HG02763 (cell line): ENCODE measurements at regions not wholly inside any gene's neighbourhood (a gene's known extent, or its start where the extent isn't known, plus 50 kb on each side); places are given as distances from the start of the nearest gene placed in this dataset.
"Not testable (repeated sequence)": the region's sequence is repeated elsewhere in the genome, so short reads cannot be mapped to it uniquely, and the experiment has no call there.

Experiments used
- ATAC-seq: cut with Tn5 transposase; IDR thresholded peaks from one replicate; pipeline ENCODE4 v1.9.1; 2021; ENCODE audit warnings: mild to moderate bottlenecking, moderate library complexity; ENCODE audit not compliant: unreplicated experiment

DNA sequence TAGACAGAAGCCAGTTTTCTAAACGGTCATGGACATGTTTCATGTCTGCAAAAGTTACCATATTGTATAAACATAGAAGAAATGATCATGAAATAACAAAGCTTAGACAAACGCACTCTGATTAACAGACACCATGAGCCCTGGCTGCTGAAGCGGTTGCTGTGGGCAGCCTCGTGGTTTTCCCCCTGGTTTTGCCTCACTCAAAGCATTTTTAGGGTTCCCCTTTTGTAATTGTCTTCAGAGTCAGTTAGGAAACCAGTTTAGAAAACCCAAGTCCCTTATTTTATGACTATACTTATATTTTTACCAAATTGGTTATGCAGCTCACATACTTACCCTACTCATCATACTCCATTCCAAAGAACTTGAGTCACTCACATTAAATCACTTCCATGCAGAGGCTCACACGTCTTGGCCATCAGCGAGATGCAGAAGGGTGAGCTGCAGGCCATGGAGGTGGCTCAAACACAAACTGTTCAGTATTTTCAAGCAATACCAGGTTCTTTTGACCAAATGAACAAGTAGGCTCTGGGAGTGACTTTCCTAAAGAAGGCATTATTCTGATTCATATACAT lies 105.6 kb upstream of the SALL3 start:
- ATAC-seq: no peak

DNA sequence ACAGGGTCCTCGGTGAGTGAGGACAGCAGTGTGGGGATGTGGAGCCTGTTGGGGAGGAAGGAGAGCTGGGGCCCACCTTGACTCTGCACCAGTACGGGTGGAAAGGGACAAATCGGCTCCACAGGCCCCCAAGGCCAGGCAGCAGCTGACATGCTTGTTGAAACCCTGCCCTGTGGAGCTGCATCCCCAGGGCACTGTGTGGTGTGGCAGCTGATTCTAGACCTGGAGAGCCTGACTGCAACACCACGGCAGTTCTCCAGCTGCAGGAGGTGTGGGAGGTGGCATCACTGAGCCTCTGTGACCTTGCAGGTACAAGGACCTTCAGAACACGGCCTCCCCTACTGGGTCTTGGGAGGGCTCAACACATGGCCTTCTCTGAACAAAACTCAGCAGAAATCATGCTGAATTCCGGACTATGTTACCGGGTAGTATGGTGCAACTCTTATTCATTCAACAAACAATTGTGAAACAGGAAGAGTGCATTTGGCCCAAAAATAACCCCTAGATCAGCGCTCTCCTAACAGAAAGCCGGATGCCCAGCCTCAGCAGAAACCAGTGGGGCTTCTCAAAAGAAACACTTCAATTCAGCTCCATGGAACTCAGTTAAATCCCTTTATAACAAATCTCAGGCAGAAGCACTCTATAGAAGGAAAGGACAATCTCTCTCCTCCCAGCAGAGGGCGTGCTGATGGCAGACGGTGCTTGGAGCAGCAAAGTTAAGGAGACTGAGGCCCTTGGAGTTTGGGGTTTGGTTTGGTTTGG lies 104.4 kb upstream of the SALL3 start:
- no peak for ATAC-seq

DNA sequence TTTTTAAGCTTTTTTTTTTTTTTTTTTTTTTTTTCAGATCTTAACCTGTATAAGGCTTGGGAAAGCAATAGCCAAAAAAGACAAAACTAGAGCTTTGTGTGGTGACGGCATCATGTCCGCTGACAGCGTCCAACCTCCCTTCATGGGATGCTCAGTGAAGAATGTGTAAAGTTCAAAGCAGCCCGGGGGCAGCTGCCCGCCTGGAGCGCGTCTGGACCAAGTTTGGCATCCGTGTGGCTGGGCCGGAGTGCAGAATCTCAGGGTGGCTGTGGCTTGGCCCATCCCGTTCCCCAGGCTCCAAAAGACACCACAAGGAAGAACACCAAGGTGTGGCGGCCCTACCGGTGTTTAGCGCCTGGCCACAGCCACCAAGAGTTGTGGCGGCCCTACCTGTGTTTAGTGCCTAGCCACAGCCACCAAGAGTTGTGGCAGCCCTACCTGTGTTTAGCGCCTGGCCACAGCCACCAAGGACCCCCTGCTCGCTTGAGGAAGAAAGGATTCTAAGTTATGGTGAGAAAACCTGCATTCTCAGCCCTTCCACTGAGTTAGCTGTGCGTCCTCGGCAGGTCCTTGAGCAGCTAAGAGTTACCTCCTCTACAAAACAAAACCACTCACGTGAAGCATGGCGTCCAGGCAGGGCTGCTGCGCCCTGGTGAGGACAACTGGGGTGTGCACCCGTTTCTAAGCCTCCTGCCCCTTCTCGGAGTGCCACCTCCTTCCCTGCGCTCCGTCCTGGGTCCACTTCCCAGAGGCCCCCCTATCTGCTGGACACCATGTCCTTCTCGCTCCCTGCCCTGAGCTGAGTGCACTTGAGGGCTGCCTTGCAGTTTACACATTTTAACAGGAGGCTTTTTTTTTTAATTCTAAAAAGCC lies 103.6 kb upstream of the SALL3 start:
- ATAC-seq: no peak

DNA sequence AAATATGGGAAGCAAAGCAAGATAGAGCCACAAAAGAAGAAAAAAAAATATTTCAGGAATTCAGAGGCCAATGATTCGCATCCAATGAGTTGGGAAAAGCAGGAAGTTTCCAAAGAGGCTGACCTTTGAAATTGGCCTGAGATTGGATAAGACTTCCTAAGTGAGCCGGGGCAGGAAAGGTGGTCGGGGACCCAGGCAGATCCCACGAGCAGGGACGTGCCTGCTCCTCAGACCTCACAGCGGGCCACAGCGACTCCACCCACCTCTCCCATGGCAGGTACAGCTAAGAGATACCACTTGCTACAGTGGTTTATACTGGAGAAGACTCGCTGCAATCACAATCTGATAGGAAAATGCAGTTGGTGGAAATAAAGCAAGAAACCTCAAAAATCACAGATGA lies 102.8 kb upstream of the SALL3 start:
- no peak for ATAC-seq

DNA sequence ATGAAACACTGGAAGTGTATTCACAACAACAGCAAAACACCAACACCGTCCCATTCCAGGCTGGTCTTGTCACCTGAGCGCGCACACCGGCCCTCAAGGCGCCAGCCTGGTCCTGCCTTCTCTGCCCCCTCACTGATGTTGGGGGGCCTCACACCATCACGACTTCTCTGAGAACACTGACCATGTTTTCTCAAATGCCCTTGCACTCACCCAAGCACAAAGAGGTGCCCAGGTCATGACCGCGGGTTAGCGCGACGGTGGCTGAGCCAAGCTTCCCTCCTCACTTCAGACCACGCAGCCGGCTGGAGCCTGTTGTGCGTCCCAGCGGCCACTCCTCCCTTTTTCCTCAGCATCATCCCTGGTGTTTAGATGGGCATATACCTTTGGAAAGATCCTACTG lies 101.3 kb upstream of the SALL3 start:
- no peak for ATAC-seq

DNA sequence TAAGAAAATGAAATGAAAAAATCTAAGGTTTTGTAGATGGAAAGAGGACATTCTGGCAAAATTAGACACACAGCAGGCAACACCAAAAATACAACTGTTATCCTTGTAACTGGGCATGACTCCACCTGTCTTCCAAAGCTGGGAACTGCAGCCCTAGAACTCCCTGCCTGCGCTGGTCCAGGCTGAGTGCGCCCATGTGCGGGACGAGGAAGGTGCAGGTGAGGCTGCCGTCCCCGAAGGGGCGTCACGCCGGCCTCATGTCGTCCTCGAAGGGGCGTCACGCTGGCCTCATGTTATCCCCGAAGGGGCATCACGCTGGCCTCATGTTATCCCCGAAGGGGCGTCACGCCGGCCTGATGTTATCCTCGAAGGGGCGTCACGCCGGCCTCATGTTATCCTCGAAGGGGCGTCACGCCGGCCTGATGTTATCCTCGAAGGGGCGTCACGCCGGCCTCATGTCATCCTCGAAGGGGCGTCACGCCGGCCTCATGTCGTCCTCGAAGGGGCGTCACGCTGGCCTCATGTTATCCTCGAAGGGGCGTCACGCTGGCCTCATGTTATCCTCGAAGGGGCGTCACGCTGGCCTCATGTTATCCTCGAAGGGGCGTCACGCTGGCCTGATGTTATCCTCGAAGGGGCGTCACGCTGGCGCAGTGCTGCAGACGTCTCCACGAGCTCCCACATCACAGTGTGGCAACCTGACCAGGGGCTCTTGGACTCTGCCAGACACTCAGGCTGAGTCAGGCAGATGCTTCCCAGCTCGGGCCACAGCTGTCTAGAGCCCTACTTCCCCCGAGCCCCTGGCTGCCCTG lies 100.3 kb upstream of the SALL3 start:
- not testable (repeated sequence) for ATAC-seq

DNA sequence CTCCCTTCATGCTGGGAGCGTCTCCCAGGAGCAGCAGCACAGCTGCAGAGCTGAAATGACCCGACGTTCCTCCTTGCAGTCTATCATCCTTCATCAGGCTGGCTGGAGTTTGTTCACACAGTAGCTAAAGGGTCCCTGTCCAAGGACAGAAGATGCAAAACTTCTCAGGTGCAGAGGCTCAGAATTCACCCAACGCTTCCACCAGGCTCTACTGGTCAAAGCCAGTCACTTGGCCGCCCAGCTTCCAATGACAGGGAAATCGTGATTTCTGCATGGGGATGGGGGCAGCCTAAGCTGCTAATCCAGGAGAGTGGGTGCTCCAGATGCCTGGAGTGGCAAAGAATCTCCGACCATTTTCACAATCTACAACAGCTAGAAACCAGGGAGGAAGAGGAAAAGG lies 97.0 kb upstream of the SALL3 start:
- ATAC-seq: no peak

DNA sequence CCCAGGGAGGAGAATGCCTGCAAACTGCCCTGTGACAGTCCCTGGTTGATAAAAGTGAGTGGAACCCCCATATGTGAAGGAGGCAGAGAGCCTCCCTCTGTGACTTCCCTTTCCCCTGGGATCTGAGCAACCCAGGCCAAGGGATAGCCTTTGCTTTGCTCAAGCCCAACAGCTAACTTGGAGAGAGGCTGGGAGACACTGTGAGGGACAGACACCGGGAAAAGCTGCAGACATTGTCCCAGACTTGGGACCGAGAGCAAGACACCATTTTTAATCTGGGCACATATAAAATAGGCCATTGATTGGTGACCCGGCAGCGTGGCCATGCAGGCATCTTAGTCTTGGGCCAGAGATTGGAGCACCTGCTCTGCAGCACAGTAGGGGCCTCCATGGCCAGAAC lies 96.1 kb upstream of the SALL3 start:
- no peak for ATAC-seq

DNA sequence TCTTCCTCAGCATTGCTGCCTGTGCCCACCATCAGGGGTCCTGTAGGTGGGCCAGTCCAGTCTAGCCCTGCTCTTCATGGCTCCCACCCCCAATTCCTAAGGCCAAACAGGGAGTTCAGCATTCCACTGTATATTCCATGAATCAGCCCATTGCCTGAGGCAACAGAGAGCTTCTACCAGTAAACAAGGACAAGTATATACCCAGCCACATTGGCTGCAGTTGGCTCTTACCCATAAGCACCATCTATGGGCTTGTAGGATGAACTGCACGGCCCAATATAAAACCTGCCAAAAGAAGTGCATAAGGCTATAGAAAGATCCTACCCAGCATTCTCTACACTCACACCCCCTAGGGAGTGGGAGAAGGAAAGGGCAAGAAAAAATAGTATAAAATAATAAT lies 95.1 kb upstream of the SALL3 start:
- no peak for ATAC-seq

DNA sequence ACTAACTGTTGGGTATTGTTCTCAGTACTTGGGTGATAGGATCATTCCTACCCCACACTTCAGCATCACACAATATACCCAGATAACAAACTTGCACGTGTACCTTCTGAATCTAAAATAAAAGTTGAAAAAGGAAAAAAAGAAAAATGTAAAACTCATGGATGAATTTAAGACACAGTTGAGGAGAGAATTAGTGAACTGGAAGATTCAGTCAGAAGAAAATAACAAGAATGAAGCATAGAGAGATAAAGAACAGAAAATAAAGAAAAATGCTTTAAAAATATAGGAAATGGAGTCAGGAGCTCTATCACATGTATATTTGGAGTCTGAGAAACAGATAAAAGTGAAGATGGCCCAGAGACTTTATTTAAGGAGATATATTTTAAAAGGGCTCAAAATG lies 90.4 kb upstream of the SALL3 start:
- ATAC-seq: no peak

DNA sequence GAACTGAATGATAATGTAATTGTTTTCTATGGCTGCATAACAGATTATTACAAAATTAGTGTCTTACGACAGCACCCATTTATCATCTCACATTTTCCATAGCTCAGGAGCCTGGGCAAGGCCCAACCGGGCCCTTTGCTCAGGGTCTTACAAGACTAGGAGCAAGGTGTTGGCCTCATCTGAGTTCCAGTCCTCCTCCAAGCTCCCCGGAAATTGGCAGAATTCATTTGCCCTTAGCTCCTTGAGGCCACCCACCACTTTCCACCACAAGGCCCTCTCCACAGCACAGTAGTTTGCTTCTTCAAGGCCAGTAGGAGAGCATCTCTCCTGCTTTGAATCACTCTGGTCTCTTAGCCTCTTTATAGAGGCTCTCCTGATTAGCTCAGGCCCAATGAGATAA lies 89.2 kb upstream of the SALL3 start:
- ATAC-seq: no peak

DNA sequence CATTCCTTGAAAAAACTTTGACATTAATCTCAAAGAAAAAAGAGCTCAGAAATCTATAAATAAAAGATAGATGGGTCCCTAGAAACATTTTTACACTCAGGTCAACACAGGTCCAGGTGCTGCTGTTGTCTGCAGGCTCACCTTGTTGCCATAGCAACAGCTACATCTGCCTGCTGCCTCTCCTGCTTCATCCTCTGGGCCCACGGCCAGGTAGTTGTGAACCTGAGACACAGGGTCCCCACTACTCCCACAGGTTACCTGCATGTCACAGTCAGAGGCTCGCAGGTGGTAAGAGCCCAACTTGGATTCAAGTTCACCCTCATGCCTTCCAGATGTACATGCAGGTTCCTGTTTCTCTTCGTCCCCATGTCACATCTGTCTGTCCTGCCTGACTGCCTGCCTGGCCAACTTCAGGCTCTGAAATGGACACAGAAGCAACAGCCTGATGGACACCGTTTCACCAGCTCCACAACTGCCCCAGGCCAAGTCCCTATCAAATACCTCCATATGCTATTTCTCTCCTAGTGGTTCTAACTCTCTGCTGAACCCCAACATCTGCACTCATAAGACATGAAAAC lies 88.3 kb upstream of the SALL3 start:
- no peak for ATAC-seq

DNA sequence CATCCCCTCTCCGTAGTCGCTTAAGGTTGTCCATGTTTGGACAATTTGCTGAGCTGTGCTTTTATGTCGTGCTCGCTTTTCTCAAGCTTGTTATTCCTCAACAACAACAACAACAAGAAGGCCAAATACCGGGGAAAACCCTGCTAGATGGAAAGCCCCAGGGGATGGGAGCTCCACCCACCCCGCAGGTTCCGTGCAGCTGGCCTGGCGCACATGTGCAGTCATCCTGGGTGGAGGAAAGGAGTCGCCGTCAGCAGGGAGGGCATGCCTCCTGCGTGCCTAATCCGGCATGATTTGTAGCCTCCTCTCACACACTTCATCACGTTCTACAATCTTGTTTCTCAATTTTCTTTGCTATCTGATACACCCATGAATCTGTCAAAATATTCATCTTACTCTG lies 87.4 kb upstream of the SALL3 start:
- ATAC-seq: no peak

DNA sequence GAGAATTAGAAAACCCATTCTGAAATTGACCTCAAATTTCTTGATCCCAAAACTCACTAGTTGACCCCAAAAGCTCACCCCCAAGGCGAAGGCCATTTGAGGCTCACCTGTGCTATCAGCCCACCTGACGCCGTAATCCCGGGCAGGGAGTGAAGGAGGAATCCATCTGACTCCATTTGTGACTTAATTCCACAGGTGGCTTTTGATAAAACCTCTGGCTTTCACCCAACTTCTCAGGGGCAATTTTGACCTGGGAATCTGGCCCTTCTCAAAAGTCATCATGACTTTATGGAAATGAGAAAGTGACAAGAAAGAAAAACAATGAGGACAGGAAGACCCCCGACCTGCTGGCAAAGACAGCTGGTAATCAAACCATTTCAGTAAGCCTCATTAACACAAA lies 86.9 kb upstream of the SALL3 start:
- ATAC-seq: no peak

DNA sequence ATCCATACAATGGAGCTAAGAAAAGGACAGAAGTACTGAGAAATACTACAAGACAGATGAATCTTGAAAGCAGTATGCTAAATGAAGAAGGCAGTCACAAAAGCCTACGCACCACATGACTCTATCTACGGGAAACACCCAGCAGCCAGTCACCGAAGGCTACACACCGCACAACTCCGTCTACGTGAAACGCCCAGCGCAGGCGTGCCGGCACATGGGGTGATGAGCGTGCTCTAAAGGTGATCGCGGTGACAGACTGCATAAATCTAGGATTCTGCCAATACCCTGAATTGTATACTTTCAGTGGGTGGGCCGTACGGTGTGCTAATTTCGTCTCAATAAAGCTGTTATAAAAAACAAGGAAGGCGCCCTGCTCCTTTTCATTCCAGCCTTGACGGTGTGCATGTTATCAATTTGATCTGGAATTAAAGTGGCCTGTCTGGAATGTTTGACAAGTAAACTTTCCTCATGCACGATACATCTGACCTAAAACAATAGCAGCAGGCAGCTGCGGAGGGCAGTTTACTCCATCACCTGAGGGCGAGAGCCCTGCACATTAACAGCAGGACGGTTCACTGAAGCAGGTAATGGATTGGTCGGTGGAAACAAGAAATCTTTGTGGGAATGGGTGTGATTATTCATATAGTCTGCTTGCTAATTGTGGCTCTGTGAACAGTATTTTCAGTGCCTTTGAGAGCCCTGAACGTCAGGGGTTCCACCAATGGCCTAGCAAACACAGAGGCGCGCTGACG lies 86.2 kb upstream of the SALL3 start:
- no peak for ATAC-seq

DNA sequence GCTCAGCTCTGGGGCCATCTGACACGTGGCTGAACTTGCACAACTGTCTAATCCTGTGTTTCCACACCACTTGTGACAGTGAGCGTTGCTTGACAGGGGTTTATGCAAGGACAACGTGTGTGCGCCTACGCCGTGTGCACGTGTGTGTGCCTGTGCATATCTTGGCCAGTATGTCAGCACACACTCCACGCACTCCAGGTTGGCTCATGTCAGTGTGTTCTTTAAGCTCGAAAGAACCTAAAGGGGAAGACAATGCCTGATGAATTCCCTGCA lies 85.6 kb upstream of the SALL3 start:
- no peak for ATAC-seq

DNA sequence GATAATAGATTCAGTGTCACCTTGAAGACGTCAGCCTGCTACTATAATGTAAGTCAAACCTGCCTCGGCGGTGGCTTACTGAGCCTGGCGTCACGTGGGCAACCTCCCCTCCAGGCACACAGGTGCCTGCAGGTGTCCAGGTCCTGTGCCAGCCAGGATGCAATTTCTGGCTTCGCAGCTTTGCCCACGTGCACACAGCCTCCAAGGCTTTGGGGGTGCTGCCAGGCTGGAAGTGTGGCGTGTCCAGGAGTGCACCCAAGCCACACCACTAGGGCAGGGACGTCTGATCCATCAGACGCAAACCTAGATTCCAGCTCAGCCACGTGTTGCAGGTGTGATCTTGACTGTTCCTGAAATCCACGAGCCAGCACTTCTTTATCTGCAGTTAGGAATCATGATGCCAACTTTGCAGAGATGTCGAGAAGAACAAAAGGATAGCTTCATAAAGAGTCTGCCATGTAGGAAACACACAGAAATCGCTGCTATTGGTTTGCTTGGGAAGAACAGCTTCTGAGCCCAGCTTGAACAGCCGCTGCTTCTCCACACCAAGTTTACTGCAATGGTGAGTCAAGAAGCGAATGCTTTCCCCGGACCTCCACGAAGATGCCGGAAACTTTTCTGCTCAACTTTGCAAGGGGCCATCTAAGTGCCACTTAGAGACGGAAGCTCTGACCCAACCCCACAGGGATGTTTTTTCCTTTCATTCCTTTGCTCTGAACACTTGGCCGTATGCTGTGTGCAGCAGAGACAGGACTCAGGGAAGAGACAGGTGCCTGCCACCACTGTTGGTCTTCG lies 84.2 kb upstream of the SALL3 start:
- ATAC-seq: no peak

DNA sequence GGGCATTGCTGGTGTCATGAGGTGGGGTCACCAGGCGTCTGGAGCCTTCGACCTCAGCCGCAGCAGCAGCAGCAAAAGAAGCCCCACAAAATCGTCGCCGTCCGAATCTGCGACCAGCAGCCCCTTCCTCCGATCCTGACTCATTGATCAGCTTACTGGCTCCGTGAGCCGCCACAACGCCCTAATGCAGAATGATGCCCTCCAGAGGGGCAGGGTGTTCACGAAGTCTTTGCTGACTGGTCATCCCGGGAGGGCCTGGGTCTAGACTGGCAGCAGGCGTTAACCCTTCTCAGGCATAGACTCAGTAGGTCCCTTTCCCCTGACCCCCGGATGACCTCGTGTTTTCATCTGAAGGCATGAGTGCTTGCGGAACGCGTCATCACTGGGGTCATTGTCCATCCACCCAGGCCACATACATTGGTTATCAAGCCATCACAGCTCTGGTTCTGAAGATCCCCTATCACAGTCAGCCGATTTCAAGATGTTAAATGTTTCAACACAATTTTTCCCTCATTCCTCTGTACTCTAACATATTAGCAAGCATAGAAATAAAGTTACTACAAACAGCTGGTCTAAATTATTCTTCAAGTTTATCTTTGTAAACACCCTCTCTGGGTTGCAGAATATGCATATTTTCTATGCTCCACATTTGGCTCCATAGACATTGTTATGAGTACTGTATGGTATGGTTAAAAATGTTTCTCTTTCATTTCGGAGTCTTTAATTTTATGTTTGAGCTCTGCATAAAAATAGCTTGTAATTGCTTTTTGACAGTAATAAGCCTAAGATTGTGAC lies 83.3 kb upstream of the SALL3 start:
- ATAC-seq: no peak

DNA sequence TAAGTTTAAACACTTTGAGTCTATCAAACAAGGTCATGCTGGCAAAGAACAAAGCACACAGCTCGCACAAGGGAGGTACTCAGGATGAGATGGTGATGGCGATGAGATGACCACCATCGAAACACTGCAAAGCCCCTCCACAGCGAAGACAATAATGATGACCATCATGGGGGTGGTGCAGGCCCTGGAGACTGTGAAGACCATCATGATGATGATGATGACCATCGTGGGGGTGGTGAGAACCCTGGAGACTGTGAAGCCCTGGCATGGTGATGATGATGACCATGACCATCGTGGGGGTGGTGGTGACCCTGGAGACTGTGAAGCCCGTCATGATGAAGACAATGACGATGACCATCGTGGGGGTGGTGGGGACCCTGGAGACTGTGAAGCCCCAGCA lies 81.6 kb upstream of the SALL3 start:
- no peak for ATAC-seq
